ENCODE measurements at regions not wholly inside any gene's neighbourhood (a gene's known extent, or its start where the extent isn't known, plus 50 kb on each side); places are given as distances from the start of the nearest gene placed in this dataset.

DNA sequence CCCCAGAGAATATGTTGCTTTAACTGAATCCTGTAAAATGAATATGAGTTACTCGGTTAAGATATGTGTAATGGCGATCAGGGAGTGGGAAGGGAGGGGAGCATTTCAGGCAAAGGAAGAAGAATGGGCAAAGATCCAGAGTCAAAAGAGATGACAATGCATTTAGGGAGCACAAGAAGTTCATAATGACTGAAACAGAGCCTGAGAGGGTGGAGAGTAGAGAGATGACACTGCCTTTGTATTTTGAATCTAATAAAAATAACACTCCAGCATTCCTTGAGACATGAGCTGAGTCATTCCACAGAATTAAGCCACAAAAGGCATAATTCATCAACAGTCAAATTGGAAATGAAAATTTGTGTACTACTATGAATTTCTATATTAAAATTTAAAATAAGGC lies 105.3 kb upstream of the PEX5L start:
- Histone ChIP-seq H3K4me2 (no peak overlapping the region), H3K4me1 (ENCODE audit: control insufficient read depth in 1 of 2, insufficient read depth in 2 of 2, low read depth in 1 of 2, low read length in 1 of 2) (no peaks in the 10 kb centered on the region), H3K9me2 (no peaks in the 10 kb centered on the region), H4K20me1 (ENCODE audit: insufficient read depth) (no peaks in the 10 kb centered on the region), H3F3A (replicated peaks; ENCODE audit: insufficient read depth) (no peaks in the 10 kb centered on the region), H3K79me2 (ENCODE audit: insufficient read depth) (no peaks in the 10 kb centered on the region), H3K4me3 (ENCODE audit: low read depth in 2 of 2, low read length in 1 of 2) (no peak overlapping the region), H3K27me3 (ENCODE audit: insufficient read depth) (no peaks in the 10 kb centered on the region), H3K9me3 (no peaks in the 10 kb centered on the region), H3K9ac (no peak overlapping the region), H2AFZ (ENCODE audit: low read depth) (no peak overlapping the region), H3K27ac (ENCODE audit: low read depth in 2 of 2, low read length in 1 of 2) (no peak overlapping the region), H3K36me3 (replicated peaks in 1 of 2; ENCODE audit: control insufficient read depth in 1 of 2, insufficient read depth in 2 of 2, low read length in 1 of 2) (no peaks in the 10 kb centered on the region)
- POLR2A ChIA-PET, result no interaction called here
- CTCF ChIA-PET, result no interaction called here
- TF ChIP-seq TEAD4 (IDR thresholded peaks at IDR 0.05; ENCODE audit: borderline replicate concordance, insufficient read depth), result no peak
- TF ChIP-seq, protein P1, sequence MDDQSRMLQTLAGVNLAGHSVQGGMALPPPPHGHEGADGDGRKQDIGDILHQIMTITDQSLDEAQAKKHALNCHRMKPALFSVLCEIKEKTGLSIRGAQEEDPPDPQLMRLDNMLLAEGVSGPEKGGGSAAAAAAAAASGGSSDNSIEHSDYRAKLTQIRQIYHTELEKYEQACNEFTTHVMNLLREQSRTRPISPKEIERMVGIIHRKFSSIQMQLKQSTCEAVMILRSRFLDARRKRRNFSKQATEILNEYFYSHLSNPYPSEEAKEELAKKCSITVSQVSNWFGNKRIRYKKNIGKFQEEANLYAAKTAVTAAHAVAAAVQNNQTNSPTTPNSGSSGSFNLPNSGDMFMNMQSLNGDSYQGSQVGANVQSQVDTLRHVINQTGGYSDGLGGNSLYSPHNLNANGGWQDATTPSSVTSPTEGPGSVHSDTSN (IDR thresholded peaks at IDR 0.05), result no peak
- 39% methylated on average over 2 of the region's 2 CpGs for WGBS (ENCODE audit: low lambda C conversion rate)
- no peak for DNase-seq

DNA sequence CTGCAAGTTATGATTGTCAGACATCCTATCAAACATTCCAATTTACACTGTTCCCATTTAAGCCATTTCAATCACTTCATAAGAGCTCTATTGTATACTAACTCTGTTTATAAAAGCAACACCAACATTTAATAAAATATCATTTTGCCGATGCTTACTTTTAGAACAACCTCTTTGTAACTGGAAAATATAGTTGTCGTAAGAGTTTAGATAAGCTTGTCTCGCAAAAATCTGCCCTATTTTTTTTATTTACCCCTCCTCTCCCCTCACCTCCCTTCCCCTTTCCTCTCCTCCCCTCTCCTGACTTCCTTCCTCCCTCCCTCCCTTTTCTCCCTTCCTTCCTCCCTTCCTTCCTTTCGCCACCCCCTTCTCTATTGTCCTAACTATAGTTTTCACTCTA lies 105.7 kb upstream of the PEX5L start:
- H4K20me1 ChIP-seq (ENCODE audit: insufficient read depth), result no peaks in the 10 kb centered on the region
- no peak overlapping the region for H3K4me2 ChIP-seq
- no peaks in the 10 kb centered on the region for H3K79me2 ChIP-seq (ENCODE audit: insufficient read depth)
- H3K9me3 ChIP-seq, result no peaks in the 10 kb centered on the region
- H3F3A ChIP-seq (replicated peaks; ENCODE audit: insufficient read depth), result no peaks in the 10 kb centered on the region
- H3K36me3 ChIP-seq (replicated peaks in 1 of 2; ENCODE audit: control insufficient read depth in 1 of 2, insufficient read depth in 2 of 2, low read length in 1 of 2), result no peaks in the 10 kb centered on the region
- POLR2A ChIA-PET, result no interaction called here
- no peak overlapping the region for H3K9ac ChIP-seq
- TF ChIP-seq SMC3 (IDR thresholded peaks at IDR 0.05; ENCODE audit: low read depth, low read length) (no peak), CTCF (IDR thresholded peaks at IDR 0.05) (no peak), TEAD4 (IDR thresholded peaks at IDR 0.05; ENCODE audit: borderline replicate concordance, insufficient read depth) (no peak), EZH2phosphoT487 (IDR thresholded peaks at IDR 0.05; ENCODE audit: borderline replicate concordance, low read depth) (no peak), JUND (IDR thresholded peaks at IDR 0.05) (no peak), ELF1 (IDR thresholded peaks at IDR 0.05) (no peak)
- no peaks in the 10 kb centered on the region for H3K27me3 ChIP-seq (ENCODE audit: insufficient read depth)
- WGBS (ENCODE audit: low lambda C conversion rate), result 45% methylated on average over 4 of the region's 4 CpGs
- H2AFZ ChIP-seq (ENCODE audit: low read depth), result no peak overlapping the region
- DNase-seq, result no peak
- H3K9me2 ChIP-seq, result no peaks in the 10 kb centered on the region
- CTCF ChIA-PET, result no interaction called here
- no peak overlapping the region for H3K27ac ChIP-seq (ENCODE audit: low read depth in 2 of 2, low read length in 1 of 2)
- H3K4me1 ChIP-seq (ENCODE audit: control insufficient read depth in 1 of 2, insufficient read depth in 2 of 2, low read depth in 1 of 2, low read length in 1 of 2), result no peaks in the 10 kb centered on the region
- no peak overlapping the region for H3K4me3 ChIP-seq (ENCODE audit: low read depth in 2 of 2, low read length in 1 of 2)

DNA sequence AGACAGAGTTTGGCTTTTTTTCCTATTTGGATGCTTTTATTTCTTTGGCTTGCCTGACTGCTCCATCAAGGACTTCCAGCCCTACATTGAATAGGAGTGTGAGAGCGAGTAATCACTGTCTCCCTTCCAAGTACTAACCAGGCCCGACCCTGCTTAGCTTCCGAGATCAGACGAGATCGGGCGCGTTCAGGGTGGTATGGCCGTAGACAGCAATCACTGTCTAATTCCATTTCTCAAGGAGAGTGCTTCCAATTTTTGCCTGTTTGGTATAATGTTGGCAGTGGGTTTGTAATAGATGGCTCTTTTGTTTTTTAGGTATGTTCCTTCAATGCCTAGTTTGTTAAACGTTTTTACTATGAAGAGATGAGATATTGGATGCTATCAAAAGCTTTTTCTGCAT lies 125.0 kb upstream of the PEX5L start:
- no peaks in the 10 kb centered on the region for H3K36me3 ChIP-seq (replicated peaks in 1 of 2; ENCODE audit: control insufficient read depth in 1 of 2, insufficient read depth in 2 of 2, low read length in 1 of 2)
- no peak overlapping the region for H2AFZ ChIP-seq (ENCODE audit: low read depth)
- ChIA-PET CTCF (no interaction called here), POLR2A (no interaction called here)
- no peaks in the 10 kb centered on the region for H3K79me2 ChIP-seq (ENCODE audit: insufficient read depth)
- H3K4me3 ChIP-seq (ENCODE audit: low read depth in 2 of 2, low read length in 1 of 2), result no peak overlapping the region
- WGBS (ENCODE audit: low lambda C conversion rate), result 49% methylated on average over 9 of the region's 9 CpGs
- no peaks in the 10 kb centered on the region for H3K4me1 ChIP-seq (ENCODE audit: control insufficient read depth in 1 of 2, insufficient read depth in 2 of 2, low read depth in 1 of 2, low read length in 1 of 2)
- no peak overlapping the region for H3K9ac ChIP-seq
- H3K9me2 ChIP-seq, result no peaks in the 10 kb centered on the region
- no peaks in the 10 kb centered on the region for H3K27me3 ChIP-seq (ENCODE audit: insufficient read depth)
- H3F3A ChIP-seq (replicated peaks; ENCODE audit: insufficient read depth), result no peaks in the 10 kb centered on the region
- no peak overlapping the region for H3K27ac ChIP-seq (ENCODE audit: low read depth in 2 of 2, low read length in 1 of 2)
- H3K9me3 ChIP-seq, result no peaks in the 10 kb centered on the region
- H3K4me2 ChIP-seq, result no peak overlapping the region
- DNase-seq, result no peak
- H4K20me1 ChIP-seq (ENCODE audit: insufficient read depth), result no peaks in the 10 kb centered on the region
- no peak for TF ChIP-seq GATA2 (CRISPR knock-in tag; IDR thresholded peaks at IDR 0.05)
- no peak for TF ChIP-seq TEAD4 (IDR thresholded peaks at IDR 0.05; ENCODE audit: borderline replicate concordance, insufficient read depth)
- no peak for TF ChIP-seq RAD21 (IDR thresholded peaks at IDR 0.05; ENCODE audit: low read length)
- TF ChIP-seq USF1 (IDR thresholded peaks at IDR 0.05; ENCODE audit: borderline replicate concordance, low read depth), result no peak
- TF ChIP-seq NFIC (IDR thresholded peaks at IDR 0.05; ENCODE audit: borderline replicate concordance), result no peak
- TF ChIP-seq FOSL2 (IDR thresholded peaks at IDR 0.05; ENCODE audit: borderline replicate concordance, low read depth), result no peak
- TF ChIP-seq MAX (IDR thresholded peaks at IDR 0.05; ENCODE audit: low read depth), result no peak
- TF ChIP-seq GABPA (IDR thresholded peaks at IDR 0.05; ENCODE audit: low read depth), result no peak
- TF ChIP-seq CTCF (IDR thresholded peaks at IDR 0.05), result no peak
- TF ChIP-seq MXI1 (IDR thresholded peaks at IDR 0.05; ENCODE audit: low read depth, low read length), result no peak
- TF ChIP-seq USF2 (IDR thresholded peaks at IDR 0.05; ENCODE audit: borderline replicate concordance, low read depth, low read length), result no peak
- TF ChIP-seq ELF1 (IDR thresholded peaks at IDR 0.05), result no peak
- no peak for TF ChIP-seq SMC3 (IDR thresholded peaks at IDR 0.05; ENCODE audit: low read depth, low read length)

Data from SK-N-SH (cell line).